ENCODE measurements at regions not wholly inside any gene's neighbourhood (a gene's known extent, or its start where the extent isn't known, plus 50 kb on each side); places are given as distances from the start of the nearest gene placed in this dataset.
"Not testable (repeated sequence)": the region's sequence is repeated elsewhere in the genome, so short reads cannot be mapped to it uniquely, and the experiment has no call there.

DNA sequence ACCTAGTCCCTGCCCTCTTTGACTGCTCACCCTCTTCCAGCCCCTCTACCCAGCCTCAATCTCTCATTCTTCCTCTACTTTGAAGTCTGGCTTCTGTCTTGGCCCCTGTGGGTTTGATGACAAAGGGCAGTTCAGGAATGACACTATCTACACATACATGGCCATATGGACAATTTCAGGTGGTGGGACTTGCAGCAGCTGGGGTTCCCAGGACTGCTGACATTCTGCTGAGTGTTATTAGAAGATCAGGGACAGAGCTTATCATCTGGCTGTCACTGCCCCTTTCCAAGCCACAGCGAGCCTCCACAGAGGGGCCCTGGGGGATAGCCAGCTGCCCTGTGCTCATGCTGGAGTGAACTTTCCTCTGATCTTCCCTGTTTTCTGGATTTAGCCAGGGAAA, 97.4 kb upstream of the IPO9 start:
- POLR2A ChIA-PET, result no interaction called here
- H3K9me3 ChIP-seq (ENCODE audit: control insufficient read depth, insufficient read depth, low read depth, low read length), result no peaks in the 10 kb centered on the region
- no peaks in the 10 kb centered on the region for H3K27me3 ChIP-seq (ENCODE audit: control insufficient read depth, insufficient read depth, low read length)
- intact Hi-C loops (cut with micrococcal nuclease; ENCODE audit: unreplicated experiment), result no loop called here
- ATAC-seq (no peak), DNase-seq (ENCODE audit: low read depth, low spot score) (no peak)
- in situ Hi-C loops (cut with HindIII; ENCODE audit: low pct_unique_long_range_greater_than_20kb, low sequenced_read_pairs), result no loop called here
- H3K36me3 ChIP-seq (ENCODE audit: control insufficient read depth, insufficient read depth, low read length), result no peaks in the 10 kb centered on the region
- TF ChIP-seq SIN3A (IDR thresholded peaks at IDR 0.05; ENCODE audit: borderline replicate concordance, insufficient read depth, low read depth, low read length) (no peak), POLR2AphosphoS5 (IDR thresholded peaks at IDR 0.05; ENCODE audit: low read depth, low read length) (no peak), TCF7L2 (IDR thresholded peaks at IDR 0.05; ENCODE audit: low read depth, low read length) (no peak)
- TF ChIP-seq, protein P1, sequence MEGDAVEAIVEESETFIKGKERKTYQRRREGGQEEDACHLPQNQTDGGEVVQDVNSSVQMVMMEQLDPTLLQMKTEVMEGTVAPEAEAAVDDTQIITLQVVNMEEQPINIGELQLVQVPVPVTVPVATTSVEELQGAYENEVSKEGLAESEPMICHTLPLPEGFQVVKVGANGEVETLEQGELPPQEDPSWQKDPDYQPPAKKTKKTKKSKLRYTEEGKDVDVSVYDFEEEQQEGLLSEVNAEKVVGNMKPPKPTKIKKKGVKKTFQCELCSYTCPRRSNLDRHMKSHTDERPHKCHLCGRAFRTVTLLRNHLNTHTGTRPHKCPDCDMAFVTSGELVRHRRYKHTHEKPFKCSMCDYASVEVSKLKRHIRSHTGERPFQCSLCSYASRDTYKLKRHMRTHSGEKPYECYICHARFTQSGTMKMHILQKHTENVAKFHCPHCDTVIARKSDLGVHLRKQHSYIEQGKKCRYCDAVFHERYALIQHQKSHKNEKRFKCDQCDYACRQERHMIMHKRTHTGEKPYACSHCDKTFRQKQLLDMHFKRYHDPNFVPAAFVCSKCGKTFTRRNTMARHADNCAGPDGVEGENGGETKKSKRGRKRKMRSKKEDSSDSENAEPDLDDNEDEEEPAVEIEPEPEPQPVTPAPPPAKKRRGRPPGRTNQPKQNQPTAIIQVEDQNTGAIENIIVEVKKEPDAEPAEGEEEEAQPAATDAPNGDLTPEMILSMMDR (IDR thresholded peaks at IDR 0.05), result no peak
- TF ChIP-seq, protein P2, sequence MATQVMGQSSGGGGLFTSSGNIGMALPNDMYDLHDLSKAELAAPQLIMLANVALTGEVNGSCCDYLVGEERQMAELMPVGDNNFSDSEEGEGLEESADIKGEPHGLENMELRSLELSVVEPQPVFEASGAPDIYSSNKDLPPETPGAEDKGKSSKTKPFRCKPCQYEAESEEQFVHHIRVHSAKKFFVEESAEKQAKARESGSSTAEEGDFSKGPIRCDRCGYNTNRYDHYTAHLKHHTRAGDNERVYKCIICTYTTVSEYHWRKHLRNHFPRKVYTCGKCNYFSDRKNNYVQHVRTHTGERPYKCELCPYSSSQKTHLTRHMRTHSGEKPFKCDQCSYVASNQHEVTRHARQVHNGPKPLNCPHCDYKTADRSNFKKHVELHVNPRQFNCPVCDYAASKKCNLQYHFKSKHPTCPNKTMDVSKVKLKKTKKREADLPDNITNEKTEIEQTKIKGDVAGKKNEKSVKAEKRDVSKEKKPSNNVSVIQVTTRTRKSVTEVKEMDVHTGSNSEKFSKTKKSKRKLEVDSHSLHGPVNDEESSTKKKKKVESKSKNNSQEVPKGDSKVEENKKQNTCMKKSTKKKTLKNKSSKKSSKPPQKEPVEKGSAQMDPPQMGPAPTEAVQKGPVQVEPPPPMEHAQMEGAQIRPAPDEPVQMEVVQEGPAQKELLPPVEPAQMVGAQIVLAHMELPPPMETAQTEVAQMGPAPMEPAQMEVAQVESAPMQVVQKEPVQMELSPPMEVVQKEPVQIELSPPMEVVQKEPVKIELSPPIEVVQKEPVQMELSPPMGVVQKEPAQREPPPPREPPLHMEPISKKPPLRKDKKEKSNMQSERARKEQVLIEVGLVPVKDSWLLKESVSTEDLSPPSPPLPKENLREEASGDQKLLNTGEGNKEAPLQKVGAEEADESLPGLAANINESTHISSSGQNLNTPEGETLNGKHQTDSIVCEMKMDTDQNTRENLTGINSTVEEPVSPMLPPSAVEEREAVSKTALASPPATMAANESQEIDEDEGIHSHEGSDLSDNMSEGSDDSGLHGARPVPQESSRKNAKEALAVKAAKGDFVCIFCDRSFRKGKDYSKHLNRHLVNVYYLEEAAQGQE (IDR thresholded peaks at IDR 0.05; ENCODE audit: insufficient read depth in 1 of 2, low read depth in 2 of 2, low read length in 1 of 2), result no peak
- no peak overlapping the region for H3K27ac ChIP-seq (ENCODE audit: low read length)
- H3K4me3 ChIP-seq (ENCODE audit: low read depth in 2 of 2, low read length in 2 of 2), result no peak overlapping the region
- CTCF ChIA-PET, result interaction anchor here (0.7 to 1.0 kb wide), 2 partner anchors 169 to 228 kb away, joined by 3 read pairs; no protein-coding TSS in a partner anchor
- BruUV-seq (replicated peaks), result no TSS peak
- no peaks in the 10 kb centered on the region for H3K4me1 ChIP-seq (ENCODE audit: control insufficient read depth, insufficient read depth, low read length)

DNA sequence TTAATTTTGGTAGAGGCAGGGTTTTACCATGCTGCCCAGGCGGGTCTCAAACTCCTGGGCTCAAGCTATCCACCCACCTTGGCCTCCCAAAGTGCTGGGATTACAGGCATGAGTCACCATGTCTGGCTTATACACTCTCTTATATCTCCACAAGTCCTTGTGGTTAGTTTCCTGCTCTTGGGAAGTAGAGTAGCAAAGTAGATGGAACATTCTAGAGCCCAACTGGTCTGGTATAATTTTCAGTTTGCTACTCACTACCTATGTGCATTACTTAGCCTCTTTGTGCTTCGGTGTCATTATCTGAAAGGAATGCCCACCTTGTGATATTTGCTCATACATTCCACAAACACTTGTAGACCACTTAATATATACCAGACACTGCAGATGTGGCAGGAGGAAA, 96.6 kb upstream of the IPO9 start:
- POLR2A ChIA-PET, result no interaction called here
- CTCF ChIA-PET, result interaction anchor here (1.0 kb wide), 1 partner anchor 229 kb away, joined by 3 read pairs; no protein-coding TSS in a partner anchor
- TF ChIP-seq, protein P2 (IDR thresholded peaks at IDR 0.05; ENCODE audit: insufficient read depth in 1 of 2, low read depth in 2 of 2, low read length in 1 of 2), result no peak
- TF ChIP-seq SIN3A (IDR thresholded peaks at IDR 0.05; ENCODE audit: borderline replicate concordance, insufficient read depth, low read depth, low read length), result no peak
- TF ChIP-seq TCF7L2 (IDR thresholded peaks at IDR 0.05; ENCODE audit: low read depth, low read length), result no peak
- TF ChIP-seq, protein P1 (IDR thresholded peaks at IDR 0.05), result no peak
- no peak for TF ChIP-seq POLR2AphosphoS5 (IDR thresholded peaks at IDR 0.05; ENCODE audit: low read depth, low read length)
- Histone ChIP-seq H3K27me3 (ENCODE audit: control insufficient read depth, insufficient read depth, low read length) (no peaks in the 10 kb centered on the region), H3K9me3 (ENCODE audit: control insufficient read depth, insufficient read depth, low read depth, low read length) (no peaks in the 10 kb centered on the region), H3K4me1 (ENCODE audit: control insufficient read depth, insufficient read depth, low read length) (0 out of 2 replicates have a peak, but pooled peaks cover 4% of the 10 kb centered on the region), H3K4me3 (ENCODE audit: low read depth in 2 of 2, low read length in 2 of 2) (no peak overlapping the region), H3K36me3 (ENCODE audit: control insufficient read depth, insufficient read depth, low read length) (no peaks in the 10 kb centered on the region), H3K27ac (ENCODE audit: low read length) (no peak overlapping the region)
- ATAC-seq (no peak), DNase-seq (ENCODE audit: low read depth, low spot score) (no peak)
- in situ Hi-C loops (cut with HindIII; ENCODE audit: low pct_unique_long_range_greater_than_20kb, low sequenced_read_pairs) (no loop called here), intact Hi-C loops (cut with micrococcal nuclease; ENCODE audit: unreplicated experiment) (no loop called here)
- BruUV-seq (replicated peaks), result no TSS peak

DNA sequence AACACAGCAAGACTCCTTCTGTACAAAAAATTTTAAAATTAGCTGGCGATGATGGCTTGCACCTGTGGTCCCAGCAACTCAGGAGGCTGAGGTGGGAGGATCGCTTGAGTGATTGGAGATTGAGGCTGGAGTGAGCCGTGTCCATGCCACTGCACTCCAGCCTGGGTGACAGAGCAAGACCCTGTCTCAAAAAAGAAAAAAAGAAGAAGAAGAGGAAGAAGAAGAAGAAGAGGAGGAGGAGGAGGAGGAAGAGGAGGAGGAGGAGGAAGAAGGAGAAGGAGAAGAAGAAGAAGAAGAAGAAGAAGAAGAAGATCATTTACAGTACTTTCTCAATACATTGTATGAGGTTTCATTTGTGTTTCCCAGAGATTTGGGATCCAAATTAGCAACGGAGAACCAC, 94.7 kb upstream of the IPO9 start:
- in situ Hi-C loops (cut with HindIII; ENCODE audit: low pct_unique_long_range_greater_than_20kb, low sequenced_read_pairs); CTCF ChIA-PET; H3K27me3 ChIP-seq (ENCODE audit: control insufficient read depth, insufficient read depth, low read length); H3K36me3 ChIP-seq (ENCODE audit: control insufficient read depth, insufficient read depth, low read length); DNase-seq (ENCODE audit: low read depth, low spot score); H3K9me3 ChIP-seq (ENCODE audit: control insufficient read depth, insufficient read depth, low read depth, low read length); H3K27ac ChIP-seq (ENCODE audit: low read length); intact Hi-C loops (cut with micrococcal nuclease; ENCODE audit: unreplicated experiment); POLR2A ChIA-PET; ATAC-seq; BruUV-seq (replicated peaks); H3K4me3 ChIP-seq (ENCODE audit: low read depth in 2 of 2, low read length in 2 of 2): not testable (repeated sequence)
- 0 out of 2 replicates have a peak, but pooled peaks cover 11% of the 10 kb centered on the region for H3K4me1 ChIP-seq (ENCODE audit: control insufficient read depth, insufficient read depth, low read length)
